ENCODE measurements at regions not wholly inside any gene's neighbourhood (a gene's known extent, or its start where the extent isn't known, plus 50 kb on each side); places are given as distances from the start of the nearest gene placed in this dataset.

DNA sequence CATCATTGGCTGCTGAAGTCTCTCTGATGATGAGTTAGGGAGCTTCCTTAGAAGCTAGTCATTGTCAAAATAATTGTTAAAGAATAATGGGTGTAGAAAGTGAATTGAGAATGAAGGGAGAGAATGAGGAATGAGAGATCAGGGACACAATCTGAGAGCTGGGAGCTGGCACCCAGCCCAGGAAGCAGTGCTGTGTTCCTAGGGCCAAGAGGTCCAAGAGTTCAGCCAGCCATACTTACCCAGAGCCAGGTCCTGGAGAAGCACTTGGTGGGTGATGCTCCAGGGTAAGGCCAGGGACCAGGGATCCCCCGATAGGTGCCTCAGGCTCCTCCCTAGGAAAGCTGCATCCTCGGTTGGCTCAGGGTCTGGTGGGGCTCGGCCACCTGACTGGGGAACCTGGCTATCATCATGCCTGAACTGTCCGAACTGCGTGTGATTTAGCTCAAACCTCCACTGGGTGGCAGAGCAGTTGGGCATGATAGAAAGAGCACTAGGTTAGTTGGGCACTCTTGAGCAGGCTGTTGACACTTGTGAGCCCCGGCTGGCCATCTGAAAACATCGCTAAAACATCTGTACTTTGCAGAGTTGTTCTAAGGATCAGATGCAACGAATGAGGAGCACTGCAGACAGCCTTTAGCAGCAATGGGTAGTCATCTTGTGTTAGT lies 123.9 kb upstream of the NCAM1 start:
- no peaks in the 10 kb centered on the region for H3K4me1 ChIP-seq (ENCODE audit: insufficient read depth, low read length)
- no peaks in the 10 kb centered on the region for H3K27me3 ChIP-seq (ENCODE audit: insufficient read depth, low read length)
- no peak overlapping the region for H3K9ac ChIP-seq (ENCODE audit: low read depth, low read length)
- H3K36me3 ChIP-seq (ENCODE audit: insufficient read depth, low read length) = no peaks in the 10 kb centered on the region
- H3K4me3 ChIP-seq (ENCODE audit: low read length) = no peak overlapping the region
- H3K27ac ChIP-seq (ENCODE audit: low read depth, low read length) = no peak overlapping the region
- WGBS = 87% methylated on average over 8 of the region's 8 CpGs
- H3K9me3 ChIP-seq (ENCODE audit: insufficient read depth, low read depth, low read length) = no peaks in the 10 kb centered on the region

DNA sequence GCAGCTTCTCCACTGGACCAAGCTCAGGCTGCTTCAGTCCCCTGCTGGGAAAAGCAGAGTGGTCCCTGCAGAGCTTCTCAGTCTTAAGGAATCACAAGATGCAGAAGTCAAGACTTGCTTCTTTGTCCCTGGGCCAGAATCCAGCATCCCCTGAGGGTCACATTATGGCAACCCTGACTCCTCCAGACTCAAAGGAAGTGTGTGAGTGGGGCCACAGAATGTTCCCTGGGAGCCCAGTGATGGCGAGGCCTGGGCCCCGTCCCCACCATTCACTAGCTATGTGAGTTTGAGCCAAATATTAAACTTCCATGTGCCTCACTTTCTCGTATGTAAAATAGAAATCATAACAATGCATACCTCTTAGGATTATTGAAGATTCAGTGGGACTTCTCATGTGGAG lies 122.2 kb upstream of the NCAM1 start:
- no peaks in the 10 kb centered on the region for H3K27me3 ChIP-seq (ENCODE audit: insufficient read depth, low read length)
- H3K9me3 ChIP-seq (ENCODE audit: insufficient read depth, low read depth, low read length) = no peaks in the 10 kb centered on the region
- H3K36me3 ChIP-seq (ENCODE audit: insufficient read depth, low read length) = no peaks in the 10 kb centered on the region
- no peak overlapping the region for H3K4me3 ChIP-seq (ENCODE audit: low read length)
- H3K4me1 ChIP-seq (ENCODE audit: insufficient read depth, low read length) = no peaks in the 10 kb centered on the region
- WGBS = 95% methylated on average over 3 of the region's 3 CpGs
- H3K27ac ChIP-seq (ENCODE audit: low read depth, low read length) = no peak overlapping the region
- no peak overlapping the region for H3K9ac ChIP-seq (ENCODE audit: low read depth, low read length)

DNA sequence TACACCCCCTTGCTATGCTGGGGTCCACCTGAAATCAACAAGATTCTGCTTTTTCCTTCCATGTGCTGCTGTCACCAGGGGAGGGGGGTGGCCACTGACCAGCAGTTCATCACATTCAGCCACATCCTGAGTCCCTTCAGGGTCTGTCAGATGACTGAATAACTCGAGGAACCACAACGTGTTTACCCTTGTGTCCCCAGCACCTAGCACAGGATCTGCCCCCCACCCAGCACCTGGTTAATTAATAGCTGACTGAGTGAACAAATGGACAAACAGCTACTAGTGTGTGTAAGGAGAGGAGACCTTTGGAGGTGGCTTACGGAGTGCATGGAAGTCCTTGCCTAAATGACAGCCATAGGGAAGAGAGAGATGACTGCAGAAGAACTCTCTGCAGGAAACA lies 119.5 kb upstream of the NCAM1 start:
- H3K27me3 ChIP-seq (ENCODE audit: insufficient read depth, low read length) = no peaks in the 10 kb centered on the region
- H3K4me1 ChIP-seq (ENCODE audit: insufficient read depth, low read length) = no peaks in the 10 kb centered on the region
- no peaks in the 10 kb centered on the region for H3K36me3 ChIP-seq (ENCODE audit: insufficient read depth, low read length)
- H3K9me3 ChIP-seq (ENCODE audit: insufficient read depth, low read depth, low read length) = no peaks in the 10 kb centered on the region
- no peak overlapping the region for H3K4me3 ChIP-seq (ENCODE audit: low read length)
- WGBS = 93% methylated on average over 3 of the region's 3 CpGs
- H3K9ac ChIP-seq (ENCODE audit: low read depth, low read length) = no peak overlapping the region
- H3K27ac ChIP-seq (ENCODE audit: low read depth, low read length) = no peak overlapping the region

DNA sequence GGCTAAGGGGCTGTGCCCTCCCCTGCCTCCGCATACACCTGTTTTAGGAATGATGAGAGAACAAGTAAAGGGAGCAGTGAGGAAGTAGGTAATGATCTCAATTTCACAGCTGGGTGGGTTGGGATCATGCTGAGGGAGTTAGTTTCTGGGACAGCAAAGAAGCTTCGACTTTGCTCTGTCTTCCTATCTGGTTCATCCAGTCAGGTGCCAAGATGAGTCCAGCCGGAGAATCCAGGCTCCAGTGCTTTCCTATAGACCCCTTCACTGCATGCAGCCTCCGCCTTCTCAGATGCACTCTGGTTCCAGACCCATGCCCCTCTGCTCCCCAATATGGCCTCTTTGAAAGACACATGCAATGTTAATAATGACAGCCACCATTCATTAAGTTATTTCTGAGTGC lies 119.1 kb upstream of the NCAM1 start:
- WGBS = 92% methylated on average over 4 of the region's 4 CpGs
- no peaks in the 10 kb centered on the region for H3K4me1 ChIP-seq (ENCODE audit: insufficient read depth, low read length)
- H3K4me3 ChIP-seq (ENCODE audit: low read length) = no peak overlapping the region
- no peak overlapping the region for H3K27ac ChIP-seq (ENCODE audit: low read depth, low read length)
- no peaks in the 10 kb centered on the region for H3K27me3 ChIP-seq (ENCODE audit: insufficient read depth, low read length)
- H3K9ac ChIP-seq (ENCODE audit: low read depth, low read length) = no peak overlapping the region
- no peaks in the 10 kb centered on the region for H3K9me3 ChIP-seq (ENCODE audit: insufficient read depth, low read depth, low read length)
- no peaks in the 10 kb centered on the region for H3K36me3 ChIP-seq (ENCODE audit: insufficient read depth, low read length)

DNA sequence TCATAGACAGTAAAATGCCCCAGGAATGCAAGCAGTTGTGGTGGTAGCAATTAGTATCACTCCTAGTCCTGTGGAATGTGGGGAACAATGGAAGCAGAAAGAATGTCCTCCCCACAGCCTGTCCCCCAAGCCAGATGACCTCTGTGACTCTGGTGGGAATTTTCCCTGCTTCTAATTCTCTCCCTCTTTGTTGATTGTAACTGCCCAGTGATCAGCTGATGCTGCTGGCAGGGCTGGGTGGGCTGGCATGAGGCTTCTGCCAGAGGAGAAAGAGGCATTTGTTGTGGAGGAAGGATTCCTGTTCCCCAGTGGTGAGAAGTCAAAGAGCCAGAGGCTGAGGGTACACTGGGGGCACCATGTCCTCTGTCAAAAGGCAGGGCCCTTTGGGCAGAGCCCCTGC lies 116.7 kb upstream of the NCAM1 start:
- H3K27ac ChIP-seq (ENCODE audit: low read depth, low read length) = no peak overlapping the region
- no peaks in the 10 kb centered on the region for H3K4me1 ChIP-seq (ENCODE audit: insufficient read depth, low read length)
- H3K36me3 ChIP-seq (ENCODE audit: insufficient read depth, low read length) = no peaks in the 10 kb centered on the region
- H3K9ac ChIP-seq (ENCODE audit: low read depth, low read length) = no peak overlapping the region
- no peaks in the 10 kb centered on the region for H3K27me3 ChIP-seq (ENCODE audit: insufficient read depth, low read length)
- no peaks in the 10 kb centered on the region for H3K9me3 ChIP-seq (ENCODE audit: insufficient read depth, low read depth, low read length)
- H3K4me3 ChIP-seq (ENCODE audit: low read length) = no peak overlapping the region

DNA sequence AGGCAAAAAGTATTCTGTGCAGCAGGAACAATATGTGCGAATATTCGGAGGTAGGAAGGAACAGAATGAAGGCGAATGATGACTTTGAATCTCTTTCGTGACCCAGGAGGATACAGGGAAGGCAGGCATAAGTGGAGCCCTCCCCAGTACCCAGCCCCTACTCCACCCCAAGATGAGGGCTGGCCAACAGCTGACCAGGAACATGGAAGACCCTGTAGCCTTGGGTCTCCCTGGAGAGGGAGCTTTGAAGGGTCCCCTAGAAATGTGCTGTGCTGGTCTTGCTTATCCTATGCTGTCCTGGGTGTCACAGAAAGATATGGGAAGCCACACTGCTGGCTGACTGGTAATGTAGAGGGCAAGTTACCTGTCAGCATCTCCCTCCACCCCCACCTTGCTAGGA lies 113.7 kb upstream of the NCAM1 start:
- Histone ChIP-seq H3K27me3 (ENCODE audit: insufficient read depth, low read length) (no peaks in the 10 kb centered on the region), H3K9me3 (ENCODE audit: insufficient read depth, low read depth, low read length) (no peaks in the 10 kb centered on the region), H3K4me3 (ENCODE audit: low read length) (no peak overlapping the region), H3K36me3 (ENCODE audit: insufficient read depth, low read length) (no peaks in the 10 kb centered on the region), H3K9ac (ENCODE audit: low read depth, low read length) (no peak overlapping the region), H3K4me1 (ENCODE audit: insufficient read depth, low read length) (no peaks in the 10 kb centered on the region), H3K27ac (ENCODE audit: low read depth, low read length) (no peak overlapping the region)
- 92% methylated on average over 4 of the region's 4 CpGs for WGBS

DNA sequence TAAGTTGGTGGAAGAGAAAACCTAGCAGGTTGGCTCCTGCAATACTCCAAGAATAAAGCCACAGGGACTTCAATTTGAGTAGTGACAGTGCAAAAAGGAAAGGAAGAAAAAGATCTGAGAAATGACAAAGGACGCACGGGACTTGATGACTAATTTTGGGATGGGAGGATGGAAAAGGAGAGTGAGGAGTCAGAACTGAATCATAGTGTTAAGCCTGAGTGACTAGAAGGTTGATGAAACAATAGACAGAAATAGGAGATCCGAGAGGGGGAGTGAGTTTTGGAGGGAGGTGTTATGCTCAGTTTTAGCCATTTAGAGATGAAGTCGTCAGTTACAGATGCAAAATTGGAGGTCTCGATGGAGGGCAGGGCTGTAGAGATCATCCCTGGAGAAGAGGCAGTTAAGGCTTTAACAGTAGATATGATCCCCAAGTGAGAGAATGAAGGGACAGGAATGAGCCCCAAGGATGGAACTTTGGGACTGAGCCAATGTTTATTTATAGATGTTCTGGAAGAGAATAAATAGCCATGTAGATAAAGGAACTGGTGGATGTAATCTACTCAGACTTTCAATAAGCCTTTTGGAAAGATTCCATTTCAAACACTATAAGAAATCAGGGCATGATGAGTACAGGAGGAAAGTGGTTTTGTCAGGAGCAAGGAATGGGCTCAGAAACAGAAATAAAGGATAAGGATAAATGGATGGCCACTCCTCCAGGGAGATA lies 108.9 kb upstream of the NCAM1 start:
- Histone ChIP-seq H3K4me1 (ENCODE audit: insufficient read depth, low read length) (no peaks in the 10 kb centered on the region), H3K9me3 (ENCODE audit: insufficient read depth, low read depth, low read length) (no peaks in the 10 kb centered on the region), H3K36me3 (ENCODE audit: insufficient read depth, low read length) (no peaks in the 10 kb centered on the region), H3K27me3 (ENCODE audit: insufficient read depth, low read length) (no peaks in the 10 kb centered on the region), H3K27ac (ENCODE audit: low read depth, low read length) (no peak overlapping the region), H3K9ac (ENCODE audit: low read depth, low read length) (no peak overlapping the region), H3K4me3 (ENCODE audit: low read length) (no peak overlapping the region)
- WGBS = 91% methylated on average over 5 of the region's 5 CpGs

- 82% methylated on average over 4 of the region's 4 CpGs for WGBS
- H3K4me3 ChIP-seq (ENCODE audit: low read length) = no peak overlapping the region
- H3K9ac ChIP-seq (ENCODE audit: low read depth, low read length) = no peak overlapping the region
- no peaks in the 10 kb centered on the region for H3K27me3 ChIP-seq (ENCODE audit: insufficient read depth, low read length)
- H3K36me3 ChIP-seq (ENCODE audit: insufficient read depth, low read length) = no peaks in the 10 kb centered on the region
- peaks cover 5% of the 10 kb centered on the region; the same call in 1 of the 2 replicates for H3K9me3 ChIP-seq (ENCODE audit: insufficient read depth, low read depth, low read length)
- no peak overlapping the region for H3K27ac ChIP-seq (ENCODE audit: low read depth, low read length)
- H3K4me1 ChIP-seq (ENCODE audit: insufficient read depth, low read length) = no peaks in the 10 kb centered on the region
Measured at GRCh38 chr11:112856133-112856532, 105.1 kb upstream of the NCAM1 start.

DNA sequence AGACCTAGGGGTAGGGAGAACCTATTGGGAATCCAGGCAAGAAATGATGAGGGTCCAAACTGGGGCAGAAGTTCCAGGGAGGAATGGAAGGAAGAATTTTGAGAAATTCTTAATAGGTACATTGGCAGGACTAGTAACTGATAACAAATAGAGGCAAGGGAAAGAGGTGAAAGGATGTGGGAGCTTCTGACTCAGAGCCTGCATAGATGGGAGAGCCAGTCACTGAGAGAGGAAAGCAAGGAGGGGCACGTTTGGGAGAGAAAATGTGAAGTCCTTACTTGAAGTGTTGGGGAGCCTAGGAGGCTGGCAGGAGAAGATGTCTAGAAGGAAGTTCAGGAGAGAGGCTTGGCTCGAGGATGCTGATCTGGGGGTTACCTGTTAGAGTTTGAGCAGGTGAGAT lies 104.6 kb upstream of the NCAM1 start:
- no peak overlapping the region for H3K9ac ChIP-seq (ENCODE audit: low read depth, low read length)
- H3K27ac ChIP-seq (ENCODE audit: low read depth, low read length) = no peak overlapping the region
- H3K9me3 ChIP-seq (ENCODE audit: insufficient read depth, low read depth, low read length) = peaks cover 9% of the 10 kb centered on the region
- H3K4me1 ChIP-seq (ENCODE audit: insufficient read depth, low read length) = no peaks in the 10 kb centered on the region
- H3K36me3 ChIP-seq (ENCODE audit: insufficient read depth, low read length) = no peaks in the 10 kb centered on the region
- H3K4me3 ChIP-seq (ENCODE audit: low read length) = no peak overlapping the region
- no peaks in the 10 kb centered on the region for H3K27me3 ChIP-seq (ENCODE audit: insufficient read depth, low read length)
- WGBS = 80% methylated on average over 2 of the region's 2 CpGs

GRCh38 chr11:112858289-112859023 lies 102.8 kb upstream of the NCAM1 start:
- Histone ChIP-seq H3K9ac (ENCODE audit: low read depth, low read length) (no peak overlapping the region), H3K4me3 (ENCODE audit: low read length) (no peak overlapping the region), H3K27ac (ENCODE audit: low read depth, low read length) (no peak overlapping the region), H3K4me1 (ENCODE audit: insufficient read depth, low read length) (no peaks in the 10 kb centered on the region), H3K9me3 (ENCODE audit: insufficient read depth, low read depth, low read length) (peaks cover 17% of the 10 kb centered on the region), H3K36me3 (ENCODE audit: insufficient read depth, low read length) (no peaks in the 10 kb centered on the region), H3K27me3 (ENCODE audit: insufficient read depth, low read length) (no peaks in the 10 kb centered on the region)
- 93% methylated on average over 5 of the region's 5 CpGs for WGBS

DNA sequence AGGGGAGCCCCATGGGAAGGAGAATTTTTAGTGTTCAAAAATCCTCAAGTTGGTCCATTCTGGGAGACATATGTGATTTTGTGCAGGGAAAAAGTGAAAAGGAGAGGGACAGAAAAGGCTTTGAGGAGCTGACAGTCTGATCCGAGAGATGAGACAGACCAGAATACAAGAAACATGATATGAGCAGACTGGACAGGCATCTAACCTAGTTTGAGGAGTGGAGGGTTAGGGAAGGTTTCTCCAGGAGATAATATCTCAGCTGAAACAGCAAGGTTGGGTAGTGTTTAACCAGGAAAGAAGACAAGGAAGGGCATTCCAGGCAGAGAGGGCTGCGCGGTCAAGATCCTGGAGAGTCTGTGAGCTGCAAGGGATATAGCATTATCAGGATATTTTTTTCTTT lies 101.4 kb upstream of the NCAM1 start:
- WGBS = 95% methylated on average over 3 of the region's 3 CpGs
- Histone ChIP-seq H3K27me3 (ENCODE audit: insufficient read depth, low read length) (no peaks in the 10 kb centered on the region), H3K4me3 (ENCODE audit: low read length) (no peak overlapping the region), H3K4me1 (ENCODE audit: insufficient read depth, low read length) (no peaks in the 10 kb centered on the region), H3K27ac (ENCODE audit: low read depth, low read length) (no peak overlapping the region), H3K9ac (ENCODE audit: low read depth, low read length) (no peak overlapping the region), H3K36me3 (ENCODE audit: insufficient read depth, low read length) (no peaks in the 10 kb centered on the region), H3K9me3 (ENCODE audit: insufficient read depth, low read depth, low read length) (peaks cover 17% of the 10 kb centered on the region)

Measured in HUES64 (cell line).